HG02973 (cell line): ENCODE measurements at regions not wholly inside any gene's neighbourhood (a gene's known extent, or its start where the extent isn't known, plus 50 kb on each side); places are given as distances from the start of the nearest gene placed in this dataset.

Experiments used
- ATAC-seq: cut with Tn5 transposase; IDR thresholded peaks from one replicate; pipeline ENCODE4 v1.9.1; 2021; ENCODE audit warnings: moderate library complexity; ENCODE audit not compliant: unreplicated experiment

GRCh38 chr2:219887870-219888269, 260.4 kb downstream of the SLC4A3 start:
- ATAC-seq, result no peak

GRCh38 chr2:219893541-219893940, 266.1 kb downstream of the SLC4A3 start:
- ATAC-seq, result no peak

- ATAC-seq, result no peak
These were observed 270.0 kb downstream of the SLC4A3 start for GRCh38 chr2:219897456-219897855.

- ATAC-seq, result peak; percentile 75
These were observed 273.7 kb downstream of the SLC4A3 start for GRCh38 chr2:219901155-219901554.

GRCh38 chr2:219902891-219903552, 275.6 kb downstream of the SLC4A3 start:
- no peak for ATAC-seq

GRCh38 chr2:219905640-219906039, 278.2 kb downstream of the SLC4A3 start:
- no peak for ATAC-seq

- ATAC-seq, result no peak
These were observed 278.9 kb downstream of the SLC4A3 start for GRCh38 chr2:219906114-219907010.

- ATAC-seq, result no peak
These were observed 279.6 kb downstream of the SLC4A3 start for GRCh38 chr2:219907011-219907365.

GRCh38 chr2:219908538-219908937, 281.1 kb downstream of the SLC4A3 start:
- ATAC-seq, result no peak

- ATAC-seq, result no peak
These were observed 284.1 kb downstream of the SLC4A3 start for GRCh38 chr2:219911541-219911940.

GRCh38 chr2:219912491-219912921, 285.1 kb downstream of the SLC4A3 start:
- no peak for ATAC-seq

GRCh38 chr2:219914577-219914976, 287.1 kb downstream of the SLC4A3 start:
- no peak for ATAC-seq

- ATAC-seq, result no peak
These were observed 288.9 kb downstream of the SLC4A3 start for GRCh38 chr2:219916281-219916680.

- no peak for ATAC-seq
These were observed 289.5 kb downstream of the SLC4A3 start for GRCh38 chr2:219916726-219917440.

- ATAC-seq, result no peak
These were observed 290.8 kb downstream of the SLC4A3 start for GRCh38 chr2:219918254-219918653.

GRCh38 chr2:219918944-219919343, 291.5 kb downstream of the SLC4A3 start:
- ATAC-seq, result no peak

- no peak for ATAC-seq
These were observed 292.1 kb downstream of the SLC4A3 start for GRCh38 chr2:219919506-219919905.

- ATAC-seq, result no peak
These were observed 302.4 kb downstream of the SLC4A3 start for GRCh38 chr2:219929835-219930234.

GRCh38 chr2:219939647-219940046, 312.2 kb downstream of the SLC4A3 start:
- ATAC-seq, result no peak

GRCh38 chr2:219944866-219945265, 317.4 kb downstream of the SLC4A3 start:
- no peak for ATAC-seq

GRCh38 chr2:219946021-219946420, 318.6 kb downstream of the SLC4A3 start:
- no peak for ATAC-seq

- ATAC-seq, result no peak
These were observed 319.1 kb downstream of the SLC4A3 start for GRCh38 chr2:219946529-219946928.
